WTC11 (cell line): ENCODE measurements at regions not wholly inside any gene's neighbourhood (a gene's known extent, or its start where the extent isn't known, plus 50 kb on each side); places are given as distances from the start of the nearest gene placed in this dataset.

ENCODE experiments used
- ATAC-seq: fragments of 200-7000 bp; cut with Tn5 transposase; 2 replicates; pipeline ENCODE4 v1.10.0; 2021; ENCODE audit warnings: mild to moderate bottlenecking, moderate library complexity
- CTCF ChIA-PET: fragments of 300-600 bp; sonication (Branson Sonifier 250); formaldehyde crosslinking; loops from one replicate; lab custom pipeline; 2021; ENCODE audit warnings: antibody characterized with exemption; lab: Charles Lee
- POLR2A ChIA-PET: fragments of 350-600 bp; sonication (Branson Sonifier 250); formaldehyde crosslinking; loops from one replicate; lab custom pipeline; 2021; ENCODE audit warnings: antibody characterized with exemption; lab: Charles Lee
- DNase-seq: peaks from one replicate; pipeline ENCODE4 v3.0.0; 2021; ENCODE audit warnings: low spot score
- H3K27ac Mint-ChIP-seq: 2 replicates; pipeline ENCODE4 v1.8.0; 2021; ENCODE audit warnings: mixed read lengths
- H3K27me3 Mint-ChIP-seq: 2 replicates; pipeline ENCODE4 v1.8.0; 2021; ENCODE audit warnings: low read depth, mild to moderate bottlenecking, moderate library complexity, mixed read lengths
- H3K36me3 Mint-ChIP-seq: 2 replicates; pipeline ENCODE4 v1.8.0; 2021; ENCODE audit warnings: mixed read lengths
- H3K4me1 Mint-ChIP-seq: 2 replicates; pipeline ENCODE4 v1.8.0; 2022; ENCODE audit warnings: mixed read lengths
- H3K4me3 Mint-ChIP-seq: 2 replicates; pipeline ENCODE4 v1.8.0; 2021; ENCODE audit warnings: mild to moderate bottlenecking, moderate library complexity, mixed read lengths
- H3K9me3 Mint-ChIP-seq: 2 replicates; pipeline ENCODE4 v1.8.0; 2021; ENCODE audit warnings: mixed read lengths
- KAT7 ChIP-seq: sonication (generic); formaldehyde crosslinking; IDR thresholded peaks from 2 replicates; pipeline ENCODE4 v1.8.1; 2023; ENCODE audit warnings: missing genetic modification reagents, mild to moderate bottlenecking, borderline replicate concordance
- TP53 ChIP-seq: sonication (generic); formaldehyde crosslinking; IDR thresholded peaks from 2 replicates; pipeline ENCODE4 v1.8.1; 2023; ENCODE audit warnings: mild to moderate bottlenecking, missing genetic modification reagents
- ZNF317 ChIP-seq: sonication (generic); formaldehyde crosslinking; IDR thresholded peaks from 2 replicates; pipeline ENCODE4 v1.8.1; 2023; ENCODE audit warnings: low read depth, mild to moderate bottlenecking, moderate library complexity, missing genetic modification reagents, borderline replicate concordance
- ZNF396 ChIP-seq: fragments of 250-450 bp; sonication (Bioruptor Pico); IDR thresholded peaks from 2 replicates; pipeline ENCODE4 v1.8.0; 2021; ENCODE audit warnings: mild to moderate bottlenecking, moderate library complexity, borderline replicate concordance
- TF ChIP-seq, protein P1 (sequence below): sonication (generic); formaldehyde crosslinking; IDR thresholded peaks from 2 replicates; pipeline ENCODE4 v1.8.0; 2022; ENCODE audit warnings: missing genetic modification reagents
- TF ChIP-seq, protein P2 (sequence below): sonication (generic); formaldehyde crosslinking; IDR thresholded peaks from 2 replicates; pipeline ENCODE4 v1.8.1; 2023; ENCODE audit warnings: mild to moderate bottlenecking, missing genetic modification reagents, moderate library complexity
- TF ChIP-seq, protein P3 (sequence below): fragments of 250-450 bp; sonication (Bioruptor Pico); IDR thresholded peaks from 2 replicates; pipeline ENCODE4 v1.8.0; 2021; ENCODE audit warnings: mild to moderate bottlenecking
- TF ChIP-seq, protein P4 (sequence below): fragments of 250-450 bp; sonication (Bioruptor Pico); IDR thresholded peaks from 2 replicates; pipeline ENCODE4 v1.9.0; 2021; ENCODE audit warnings: mild to moderate bottlenecking, borderline replicate concordance
- TF ChIP-seq, protein P5 (sequence below): sonication (generic); formaldehyde crosslinking; conservative IDR thresholded peaks from 2 replicates; pipeline ENCODE4 v1.8.1; 2023; ENCODE audit warnings: mild to moderate bottlenecking, low read depth, missing genetic modification reagents, moderate library complexity

DNA sequence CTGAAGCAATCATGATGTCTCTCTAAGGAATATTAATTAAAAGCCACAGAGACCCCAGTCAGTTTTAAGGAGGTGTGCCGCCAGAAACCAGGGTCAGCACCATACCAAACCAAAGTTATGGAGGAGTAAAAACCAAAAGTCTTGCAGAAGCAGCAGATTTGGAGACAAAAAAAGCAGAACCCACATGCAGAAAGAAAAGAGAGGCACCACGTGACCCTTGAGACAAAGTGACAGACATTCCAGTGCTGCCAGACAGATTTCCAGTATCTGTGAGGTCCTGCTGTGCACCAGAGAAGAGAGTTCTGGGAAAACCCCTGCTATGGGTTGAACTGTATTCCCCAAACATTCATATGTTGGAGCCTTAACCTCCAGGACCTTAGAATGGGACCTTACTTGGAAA is 59.7 kb downstream of the CAPZA3 start:
- ChIA-PET POLR2A (no interaction called here), CTCF (no interaction called here)
- no peak for ATAC-seq
- TF ChIP-seq, protein P1, sequence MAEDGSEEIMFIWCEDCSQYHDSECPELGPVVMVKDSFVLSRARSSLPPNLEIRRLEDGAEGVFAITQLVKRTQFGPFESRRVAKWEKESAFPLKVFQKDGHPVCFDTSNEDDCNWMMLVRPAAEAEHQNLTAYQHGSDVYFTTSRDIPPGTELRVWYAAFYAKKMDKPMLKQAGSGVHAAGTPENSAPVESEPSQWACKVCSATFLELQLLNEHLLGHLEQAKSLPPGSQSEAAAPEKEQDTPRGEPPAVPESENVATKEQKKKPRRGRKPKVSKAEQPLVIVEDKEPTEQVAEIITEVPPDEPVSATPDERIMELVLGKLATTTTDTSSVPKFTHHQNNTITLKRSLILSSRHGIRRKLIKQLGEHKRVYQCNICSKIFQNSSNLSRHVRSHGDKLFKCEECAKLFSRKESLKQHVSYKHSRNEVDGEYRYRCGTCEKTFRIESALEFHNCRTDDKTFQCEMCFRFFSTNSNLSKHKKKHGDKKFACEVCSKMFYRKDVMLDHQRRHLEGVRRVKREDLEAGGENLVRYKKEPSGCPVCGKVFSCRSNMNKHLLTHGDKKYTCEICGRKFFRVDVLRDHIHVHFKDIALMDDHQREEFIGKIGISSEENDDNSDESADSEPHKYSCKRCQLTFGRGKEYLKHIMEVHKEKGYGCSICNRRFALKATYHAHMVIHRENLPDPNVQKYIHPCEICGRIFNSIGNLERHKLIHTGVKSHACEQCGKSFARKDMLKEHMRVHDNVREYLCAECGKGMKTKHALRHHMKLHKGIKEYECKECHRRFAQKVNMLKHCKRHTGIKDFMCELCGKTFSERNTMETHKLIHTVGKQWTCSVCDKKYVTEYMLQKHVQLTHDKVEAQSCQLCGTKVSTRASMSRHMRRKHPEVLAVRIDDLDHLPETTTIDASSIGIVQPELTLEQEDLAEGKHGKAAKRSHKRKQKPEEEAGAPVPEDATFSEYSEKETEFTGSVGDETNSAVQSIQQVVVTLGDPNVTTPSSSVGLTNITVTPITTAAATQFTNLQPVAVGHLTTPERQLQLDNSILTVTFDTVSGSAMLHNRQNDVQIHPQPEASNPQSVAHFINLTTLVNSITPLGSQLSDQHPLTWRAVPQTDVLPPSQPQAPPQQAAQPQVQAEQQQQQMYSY (CRISPR knock-in tag) = no peak
- TF ChIP-seq, protein P2, sequence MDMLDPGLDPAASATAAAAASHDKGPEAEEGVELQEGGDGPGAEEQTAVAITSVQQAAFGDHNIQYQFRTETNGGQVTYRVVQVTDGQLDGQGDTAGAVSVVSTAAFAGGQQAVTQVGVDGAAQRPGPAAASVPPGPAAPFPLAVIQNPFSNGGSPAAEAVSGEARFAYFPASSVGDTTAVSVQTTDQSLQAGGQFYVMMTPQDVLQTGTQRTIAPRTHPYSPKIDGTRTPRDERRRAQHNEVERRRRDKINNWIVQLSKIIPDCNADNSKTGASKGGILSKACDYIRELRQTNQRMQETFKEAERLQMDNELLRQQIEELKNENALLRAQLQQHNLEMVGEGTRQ = no peak
- TF ChIP-seq, protein P3, sequence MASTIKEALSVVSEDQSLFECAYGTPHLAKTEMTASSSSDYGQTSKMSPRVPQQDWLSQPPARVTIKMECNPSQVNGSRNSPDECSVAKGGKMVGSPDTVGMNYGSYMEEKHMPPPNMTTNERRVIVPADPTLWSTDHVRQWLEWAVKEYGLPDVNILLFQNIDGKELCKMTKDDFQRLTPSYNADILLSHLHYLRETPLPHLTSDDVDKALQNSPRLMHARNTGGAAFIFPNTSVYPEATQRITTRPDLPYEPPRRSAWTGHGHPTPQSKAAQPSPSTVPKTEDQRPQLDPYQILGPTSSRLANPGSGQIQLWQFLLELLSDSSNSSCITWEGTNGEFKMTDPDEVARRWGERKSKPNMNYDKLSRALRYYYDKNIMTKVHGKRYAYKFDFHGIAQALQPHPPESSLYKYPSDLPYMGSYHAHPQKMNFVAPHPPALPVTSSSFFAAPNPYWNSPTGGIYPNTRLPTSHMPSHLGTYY (CRISPR knock-in tag) = no peak
- TF ChIP-seq KAT7 (CRISPR knock-in tag) (no peak), ZNF396 (CRISPR knock-in tag) (no peak), ZNF317 (CRISPR knock-in tag) (no peak)
- TF ChIP-seq, protein P4, sequence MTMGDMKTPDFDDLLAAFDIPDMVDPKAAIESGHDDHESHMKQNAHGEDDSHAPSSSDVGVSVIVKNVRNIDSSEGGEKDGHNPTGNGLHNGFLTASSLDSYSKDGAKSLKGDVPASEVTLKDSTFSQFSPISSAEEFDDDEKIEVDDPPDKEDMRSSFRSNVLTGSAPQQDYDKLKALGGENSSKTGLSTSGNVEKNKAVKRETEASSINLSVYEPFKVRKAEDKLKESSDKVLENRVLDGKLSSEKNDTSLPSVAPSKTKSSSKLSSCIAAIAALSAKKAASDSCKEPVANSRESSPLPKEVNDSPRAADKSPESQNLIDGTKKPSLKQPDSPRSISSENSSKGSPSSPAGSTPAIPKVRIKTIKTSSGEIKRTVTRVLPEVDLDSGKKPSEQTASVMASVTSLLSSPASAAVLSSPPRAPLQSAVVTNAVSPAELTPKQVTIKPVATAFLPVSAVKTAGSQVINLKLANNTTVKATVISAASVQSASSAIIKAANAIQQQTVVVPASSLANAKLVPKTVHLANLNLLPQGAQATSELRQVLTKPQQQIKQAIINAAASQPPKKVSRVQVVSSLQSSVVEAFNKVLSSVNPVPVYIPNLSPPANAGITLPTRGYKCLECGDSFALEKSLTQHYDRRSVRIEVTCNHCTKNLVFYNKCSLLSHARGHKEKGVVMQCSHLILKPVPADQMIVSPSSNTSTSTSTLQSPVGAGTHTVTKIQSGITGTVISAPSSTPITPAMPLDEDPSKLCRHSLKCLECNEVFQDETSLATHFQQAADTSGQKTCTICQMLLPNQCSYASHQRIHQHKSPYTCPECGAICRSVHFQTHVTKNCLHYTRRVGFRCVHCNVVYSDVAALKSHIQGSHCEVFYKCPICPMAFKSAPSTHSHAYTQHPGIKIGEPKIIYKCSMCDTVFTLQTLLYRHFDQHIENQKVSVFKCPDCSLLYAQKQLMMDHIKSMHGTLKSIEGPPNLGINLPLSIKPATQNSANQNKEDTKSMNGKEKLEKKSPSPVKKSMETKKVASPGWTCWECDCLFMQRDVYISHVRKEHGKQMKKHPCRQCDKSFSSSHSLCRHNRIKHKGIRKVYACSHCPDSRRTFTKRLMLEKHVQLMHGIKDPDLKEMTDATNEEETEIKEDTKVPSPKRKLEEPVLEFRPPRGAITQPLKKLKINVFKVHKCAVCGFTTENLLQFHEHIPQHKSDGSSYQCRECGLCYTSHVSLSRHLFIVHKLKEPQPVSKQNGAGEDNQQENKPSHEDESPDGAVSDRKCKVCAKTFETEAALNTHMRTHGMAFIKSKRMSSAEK (CRISPR knock-in tag) = no peak
- TF ChIP-seq, protein P5, sequence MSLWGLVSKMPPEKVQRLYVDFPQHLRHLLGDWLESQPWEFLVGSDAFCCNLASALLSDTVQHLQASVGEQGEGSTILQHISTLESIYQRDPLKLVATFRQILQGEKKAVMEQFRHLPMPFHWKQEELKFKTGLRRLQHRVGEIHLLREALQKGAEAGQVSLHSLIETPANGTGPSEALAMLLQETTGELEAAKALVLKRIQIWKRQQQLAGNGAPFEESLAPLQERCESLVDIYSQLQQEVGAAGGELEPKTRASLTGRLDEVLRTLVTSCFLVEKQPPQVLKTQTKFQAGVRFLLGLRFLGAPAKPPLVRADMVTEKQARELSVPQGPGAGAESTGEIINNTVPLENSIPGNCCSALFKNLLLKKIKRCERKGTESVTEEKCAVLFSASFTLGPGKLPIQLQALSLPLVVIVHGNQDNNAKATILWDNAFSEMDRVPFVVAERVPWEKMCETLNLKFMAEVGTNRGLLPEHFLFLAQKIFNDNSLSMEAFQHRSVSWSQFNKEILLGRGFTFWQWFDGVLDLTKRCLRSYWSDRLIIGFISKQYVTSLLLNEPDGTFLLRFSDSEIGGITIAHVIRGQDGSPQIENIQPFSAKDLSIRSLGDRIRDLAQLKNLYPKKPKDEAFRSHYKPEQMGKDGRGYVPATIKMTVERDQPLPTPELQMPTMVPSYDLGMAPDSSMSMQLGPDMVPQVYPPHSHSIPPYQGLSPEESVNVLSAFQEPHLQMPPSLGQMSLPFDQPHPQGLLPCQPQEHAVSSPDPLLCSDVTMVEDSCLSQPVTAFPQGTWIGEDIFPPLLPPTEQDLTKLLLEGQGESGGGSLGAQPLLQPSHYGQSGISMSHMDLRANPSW (CRISPR knock-in tag) = no peak
- H3K4me1 Mint-ChIP-seq = peaks cover 10% of the 10 kb centered on the region
- H3K36me3 Mint-ChIP-seq = no peaks in the 10 kb centered on the region
- no peak overlapping the region for H3K27ac Mint-ChIP-seq
- H3K9me3 Mint-ChIP-seq = 0 out of 2 replicates have a peak, but pooled peaks cover 3% of the 10 kb centered on the region
- no peaks in the 10 kb centered on the region for H3K27me3 Mint-ChIP-seq
- no peak for DNase-seq
- no peak overlapping the region for H3K4me3 Mint-ChIP-seq

DNA sequence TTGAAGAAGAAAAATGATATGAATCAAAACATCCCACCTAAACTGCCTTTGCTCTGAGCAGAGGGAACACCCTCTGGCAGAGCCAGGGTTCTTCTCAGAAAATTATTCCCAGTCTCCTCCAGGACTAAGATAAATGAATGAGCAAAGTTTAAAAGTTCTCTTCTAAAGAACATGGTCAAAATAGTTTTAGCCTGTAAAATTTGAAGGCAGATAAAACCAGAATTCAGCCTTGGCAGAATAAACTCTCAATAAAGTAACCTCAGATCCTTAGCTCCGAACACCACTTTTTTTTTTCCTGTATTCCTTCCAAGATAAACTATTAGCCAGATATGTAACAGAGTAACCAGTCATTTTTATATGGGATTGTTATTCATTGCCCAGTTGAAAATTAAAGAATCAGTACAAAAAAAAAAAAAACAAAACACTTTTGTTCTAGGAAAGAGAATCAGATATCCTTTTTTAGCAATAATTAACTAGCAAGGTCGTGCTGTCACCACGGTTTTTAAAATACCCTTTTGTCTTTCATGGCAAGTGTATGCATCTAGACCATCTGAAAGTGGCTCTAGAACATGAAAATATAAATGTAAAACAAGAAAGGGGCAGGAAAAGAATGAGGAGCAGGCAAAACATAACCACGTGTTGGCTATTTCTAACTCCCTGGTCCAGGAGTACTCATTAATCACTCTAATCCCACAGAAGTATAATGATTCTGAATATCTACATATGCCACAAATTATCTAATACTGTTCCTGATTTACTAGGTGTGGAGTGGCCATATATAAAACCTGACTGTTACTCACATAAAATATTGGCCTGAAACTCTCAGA is 60.8 kb downstream of the CAPZA3 start:
- CTCF ChIA-PET = no interaction called here
- POLR2A ChIA-PET = no interaction called here
- no peak for DNase-seq
- H3K36me3 Mint-ChIP-seq = no peaks in the 10 kb centered on the region
- H3K27ac Mint-ChIP-seq = no peak overlapping the region
- no peak for ATAC-seq
- no peak for TF ChIP-seq TP53
- H3K4me3 Mint-ChIP-seq = no peak overlapping the region
- peaks cover 10% of the 10 kb centered on the region for H3K4me1 Mint-ChIP-seq
- H3K27me3 Mint-ChIP-seq = no peaks in the 10 kb centered on the region
- H3K9me3 Mint-ChIP-seq = 0 out of 2 replicates have a peak, but pooled peaks cover 3% of the 10 kb centered on the region
